Sigmoid colon (tissue), 4 donors: ENCODE measurements at regions not wholly inside any gene's neighbourhood (a gene's known extent, or its start where the extent isn't known, plus 50 kb on each side); places are given as distances from the start of the nearest gene placed in this dataset.

Experiments
- EP300 ChIP-seq, 4 donors: sonication (generic); formaldehyde crosslinking; IDR thresholded peaks; one replicate each; pipeline ENCODE4 v1.6.1; 2017; ENCODE audit warnings: antibody characterized with exemption in 4 of 4
- POLR2A ChIP-seq, 2 donors: fragments of 450-650 bp; IDR thresholded peaks; one replicate each; pipeline ENCODE4 v1.6.1; 2016; ENCODE audit warnings: antibody characterized with exemption in 2 of 2, mild to moderate bottlenecking in 2 of 2, moderate library complexity in 2 of 2
- TF ChIP-seq, protein P1 (sequence below), 4 experiments: fragments of 450-650 bp in 3 of 4; fragments of 200-600 bp in 1 of 4; IDR thresholded peaks; one replicate each; pipeline ENCODE4 v1.5.1; 2016 to 2019; ENCODE audit warnings: antibody characterized with exemption in 4 of 4, mild to moderate bottlenecking in 3 of 4, moderate library complexity in 2 of 4

DNA sequence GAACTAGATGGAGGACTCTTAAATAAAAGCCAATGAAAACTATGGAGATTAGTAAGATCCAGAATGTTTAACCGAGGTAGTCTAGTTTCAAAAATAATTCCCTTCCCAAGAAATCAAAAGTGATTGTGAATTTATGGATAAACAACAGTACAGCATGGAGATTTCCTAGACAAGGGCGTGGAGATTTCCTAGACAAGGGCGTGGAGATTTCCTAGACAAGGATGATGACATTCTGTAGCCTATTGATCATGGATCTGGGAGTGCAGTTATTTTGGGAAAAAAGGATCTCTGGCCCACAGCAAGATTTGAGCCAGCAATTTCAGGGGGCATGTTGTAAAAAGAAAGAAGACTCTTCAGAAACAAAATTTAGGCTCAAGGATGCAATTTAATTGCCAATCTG, 175.3 kb downstream of the RAP2B start:
- no peak for TF ChIP-seq EP300 (IDR thresholded peaks at IDR 0.05)
- TF ChIP-seq POLR2A (IDR thresholded peaks at IDR 0.05): no peak
- TF ChIP-seq, protein P1, sequence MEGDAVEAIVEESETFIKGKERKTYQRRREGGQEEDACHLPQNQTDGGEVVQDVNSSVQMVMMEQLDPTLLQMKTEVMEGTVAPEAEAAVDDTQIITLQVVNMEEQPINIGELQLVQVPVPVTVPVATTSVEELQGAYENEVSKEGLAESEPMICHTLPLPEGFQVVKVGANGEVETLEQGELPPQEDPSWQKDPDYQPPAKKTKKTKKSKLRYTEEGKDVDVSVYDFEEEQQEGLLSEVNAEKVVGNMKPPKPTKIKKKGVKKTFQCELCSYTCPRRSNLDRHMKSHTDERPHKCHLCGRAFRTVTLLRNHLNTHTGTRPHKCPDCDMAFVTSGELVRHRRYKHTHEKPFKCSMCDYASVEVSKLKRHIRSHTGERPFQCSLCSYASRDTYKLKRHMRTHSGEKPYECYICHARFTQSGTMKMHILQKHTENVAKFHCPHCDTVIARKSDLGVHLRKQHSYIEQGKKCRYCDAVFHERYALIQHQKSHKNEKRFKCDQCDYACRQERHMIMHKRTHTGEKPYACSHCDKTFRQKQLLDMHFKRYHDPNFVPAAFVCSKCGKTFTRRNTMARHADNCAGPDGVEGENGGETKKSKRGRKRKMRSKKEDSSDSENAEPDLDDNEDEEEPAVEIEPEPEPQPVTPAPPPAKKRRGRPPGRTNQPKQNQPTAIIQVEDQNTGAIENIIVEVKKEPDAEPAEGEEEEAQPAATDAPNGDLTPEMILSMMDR (IDR thresholded peaks at IDR 0.05): no peak
